ENCODE measurements at regions not wholly inside any gene's neighbourhood (a gene's known extent, or its start where the extent isn't known, plus 50 kb on each side); places are given as distances from the start of the nearest gene placed in this dataset.

DNA sequence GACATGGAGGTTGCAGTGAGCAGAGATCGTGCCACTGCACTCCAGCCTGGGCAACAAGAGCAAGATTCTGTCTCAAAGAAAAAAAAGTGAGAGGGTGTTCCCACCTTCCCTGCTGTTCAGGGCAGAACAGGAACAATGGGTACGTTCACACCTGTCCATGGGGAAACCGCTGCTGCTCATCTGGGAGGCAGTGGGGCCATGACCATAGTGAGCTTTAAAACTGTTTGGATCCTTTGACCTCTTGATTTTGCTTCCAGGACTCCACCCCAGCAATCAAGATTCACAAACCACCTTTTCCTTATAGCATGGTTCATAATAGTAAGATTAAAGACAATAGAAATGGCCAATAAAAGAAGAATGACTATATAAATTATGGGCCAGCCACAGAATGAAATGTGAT is 209.2 kb downstream of the ARL4C start:
- TF ChIP-seq EP300 (conservative IDR thresholded peaks at IDR 0.05; ENCODE audit: poor library complexity, severe bottlenecking): no peak
- TF ChIP-seq, protein P1, sequence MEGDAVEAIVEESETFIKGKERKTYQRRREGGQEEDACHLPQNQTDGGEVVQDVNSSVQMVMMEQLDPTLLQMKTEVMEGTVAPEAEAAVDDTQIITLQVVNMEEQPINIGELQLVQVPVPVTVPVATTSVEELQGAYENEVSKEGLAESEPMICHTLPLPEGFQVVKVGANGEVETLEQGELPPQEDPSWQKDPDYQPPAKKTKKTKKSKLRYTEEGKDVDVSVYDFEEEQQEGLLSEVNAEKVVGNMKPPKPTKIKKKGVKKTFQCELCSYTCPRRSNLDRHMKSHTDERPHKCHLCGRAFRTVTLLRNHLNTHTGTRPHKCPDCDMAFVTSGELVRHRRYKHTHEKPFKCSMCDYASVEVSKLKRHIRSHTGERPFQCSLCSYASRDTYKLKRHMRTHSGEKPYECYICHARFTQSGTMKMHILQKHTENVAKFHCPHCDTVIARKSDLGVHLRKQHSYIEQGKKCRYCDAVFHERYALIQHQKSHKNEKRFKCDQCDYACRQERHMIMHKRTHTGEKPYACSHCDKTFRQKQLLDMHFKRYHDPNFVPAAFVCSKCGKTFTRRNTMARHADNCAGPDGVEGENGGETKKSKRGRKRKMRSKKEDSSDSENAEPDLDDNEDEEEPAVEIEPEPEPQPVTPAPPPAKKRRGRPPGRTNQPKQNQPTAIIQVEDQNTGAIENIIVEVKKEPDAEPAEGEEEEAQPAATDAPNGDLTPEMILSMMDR (IDR thresholded peaks at IDR 0.05; ENCODE audit: poor library complexity, severe bottlenecking): no peak
- TF ChIP-seq RAD21 (conservative IDR thresholded peaks at IDR 0.05): no peak
- TF ChIP-seq SMC3 (conservative IDR thresholded peaks at IDR 0.05; ENCODE audit: poor library complexity): no peak
- TF ChIP-seq EZH2 (IDR thresholded peaks at IDR 0.05; ENCODE audit: borderline replicate concordance, insufficient read depth, low read length, poor library complexity, severe bottlenecking): no peak
- TF ChIP-seq, protein P2, sequence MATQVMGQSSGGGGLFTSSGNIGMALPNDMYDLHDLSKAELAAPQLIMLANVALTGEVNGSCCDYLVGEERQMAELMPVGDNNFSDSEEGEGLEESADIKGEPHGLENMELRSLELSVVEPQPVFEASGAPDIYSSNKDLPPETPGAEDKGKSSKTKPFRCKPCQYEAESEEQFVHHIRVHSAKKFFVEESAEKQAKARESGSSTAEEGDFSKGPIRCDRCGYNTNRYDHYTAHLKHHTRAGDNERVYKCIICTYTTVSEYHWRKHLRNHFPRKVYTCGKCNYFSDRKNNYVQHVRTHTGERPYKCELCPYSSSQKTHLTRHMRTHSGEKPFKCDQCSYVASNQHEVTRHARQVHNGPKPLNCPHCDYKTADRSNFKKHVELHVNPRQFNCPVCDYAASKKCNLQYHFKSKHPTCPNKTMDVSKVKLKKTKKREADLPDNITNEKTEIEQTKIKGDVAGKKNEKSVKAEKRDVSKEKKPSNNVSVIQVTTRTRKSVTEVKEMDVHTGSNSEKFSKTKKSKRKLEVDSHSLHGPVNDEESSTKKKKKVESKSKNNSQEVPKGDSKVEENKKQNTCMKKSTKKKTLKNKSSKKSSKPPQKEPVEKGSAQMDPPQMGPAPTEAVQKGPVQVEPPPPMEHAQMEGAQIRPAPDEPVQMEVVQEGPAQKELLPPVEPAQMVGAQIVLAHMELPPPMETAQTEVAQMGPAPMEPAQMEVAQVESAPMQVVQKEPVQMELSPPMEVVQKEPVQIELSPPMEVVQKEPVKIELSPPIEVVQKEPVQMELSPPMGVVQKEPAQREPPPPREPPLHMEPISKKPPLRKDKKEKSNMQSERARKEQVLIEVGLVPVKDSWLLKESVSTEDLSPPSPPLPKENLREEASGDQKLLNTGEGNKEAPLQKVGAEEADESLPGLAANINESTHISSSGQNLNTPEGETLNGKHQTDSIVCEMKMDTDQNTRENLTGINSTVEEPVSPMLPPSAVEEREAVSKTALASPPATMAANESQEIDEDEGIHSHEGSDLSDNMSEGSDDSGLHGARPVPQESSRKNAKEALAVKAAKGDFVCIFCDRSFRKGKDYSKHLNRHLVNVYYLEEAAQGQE (IDR thresholded peaks at IDR 0.05; ENCODE audit: borderline replicate concordance): no peak
- no peak for TF ChIP-seq POLR2AphosphoS5 (IDR thresholded peaks at IDR 0.05)
- TF ChIP-seq TAF1 (IDR thresholded peaks at IDR 0.05; ENCODE audit: low read depth): no peak
